ENCODE measurements at regions not wholly inside any gene's neighbourhood (a gene's known extent, or its start where the extent isn't known, plus 50 kb on each side); places are given as distances from the start of the nearest gene placed in this dataset.

- DNase-seq (ENCODE audit: low spot score): no peak
Measured at GRCh38 chr6:91130126-91130525, 543.3 kb upstream of the MAP3K7 start.

- no peak for DNase-seq (ENCODE audit: low spot score)
Measured at GRCh38 chr6:91127752-91128151, 540.9 kb upstream of the MAP3K7 start.

- no peak for DNase-seq (ENCODE audit: low spot score)
Measured at GRCh38 chr6:91126876-91127275, 540.0 kb upstream of the MAP3K7 start.

- no peak for DNase-seq (ENCODE audit: low spot score)
Measured at GRCh38 chr6:91117550-91117949, 530.7 kb upstream of the MAP3K7 start.

- no peak for DNase-seq (ENCODE audit: low spot score)
Measured at GRCh38 chr6:91114123-91114708, 527.3 kb upstream of the MAP3K7 start.

GRCh38 chr6:91106083-91106482 is 519.2 kb upstream of the MAP3K7 start:
- DNase-seq (ENCODE audit: low spot score): no peak

- no peak for DNase-seq (ENCODE audit: low spot score)
Measured at GRCh38 chr6:91105532-91105931, 518.7 kb upstream of the MAP3K7 start.

GRCh38 chr6:91099479-91099878 is 512.6 kb upstream of the MAP3K7 start:
- DNase-seq (ENCODE audit: low spot score): no peak

GRCh38 chr6:91098006-91098405 is 511.1 kb upstream of the MAP3K7 start:
- no peak for DNase-seq (ENCODE audit: low spot score)

- DNase-seq (ENCODE audit: low spot score): no peak
Measured at GRCh38 chr6:91097364-91097763, 510.5 kb upstream of the MAP3K7 start.

- DNase-seq (ENCODE audit: low spot score): no peak
Measured at GRCh38 chr6:91094806-91095475, 508.1 kb upstream of the MAP3K7 start.

- DNase-seq (ENCODE audit: low spot score): no peak
Measured at GRCh38 chr6:91094341-91094740, 507.5 kb upstream of the MAP3K7 start.

GRCh38 chr6:91088976-91089375 is 502.1 kb upstream of the MAP3K7 start:
- no peak for DNase-seq (ENCODE audit: low spot score)

- no peak for DNase-seq (ENCODE audit: low spot score)
Measured at GRCh38 chr6:91088515-91088914, 501.6 kb upstream of the MAP3K7 start.

- no peak for DNase-seq (ENCODE audit: low spot score)
Measured at GRCh38 chr6:91087908-91088307, 501.0 kb upstream of the MAP3K7 start.

- DNase-seq (ENCODE audit: low spot score): no peak
Measured at GRCh38 chr6:91083211-91083610, 496.3 kb upstream of the MAP3K7 start.

- no peak for DNase-seq (ENCODE audit: low spot score)
Measured at GRCh38 chr6:91082311-91082832, 495.5 kb upstream of the MAP3K7 start.

GRCh38 chr6:91081452-91082067 is 494.7 kb upstream of the MAP3K7 start:
- DNase-seq (ENCODE audit: low spot score): no peak

GRCh38 chr6:91080871-91081270 is 494.0 kb upstream of the MAP3K7 start:
- no peak for DNase-seq (ENCODE audit: low spot score)

GRCh38 chr6:91079969-91080368 is 493.1 kb upstream of the MAP3K7 start:
- DNase-seq (ENCODE audit: low spot score): no peak

GRCh38 chr6:91075244-91075976 is 488.5 kb upstream of the MAP3K7 start:
- DNase-seq (ENCODE audit: low spot score): no peak

- DNase-seq (ENCODE audit: low spot score): no peak
Measured at GRCh38 chr6:91063362-91063761, 476.5 kb upstream of the MAP3K7 start.

GRCh38 chr6:91057689-91058088 is 470.8 kb upstream of the MAP3K7 start:
- no peak for DNase-seq (ENCODE audit: low spot score)

Measured in CD4-positive, alpha-beta T cell treated with Interleukin-6 at 100 ng/mL for 8 hours (primary cell).